PFSK-1 (cell line): ENCODE measurements at regions not wholly inside any gene's neighbourhood (a gene's known extent, or its start where the extent isn't known, plus 50 kb on each side); places are given as distances from the start of the nearest gene placed in this dataset.

Experiments used
- FOXP2 ChIP-seq: optimal IDR thresholded peaks from 2 replicates; pipeline ENCODE3; 2011; ENCODE audit warnings: borderline replicate concordance, control low read depth, inconsistent platforms; ENCODE audit not compliant: insufficient read depth; ENCODE audit errors: extremely low read length, extremely low read depth
- POLR2AphosphoS5 ChIP-seq: IDR thresholded peaks from 2 replicates; pipeline ENCODE4 v1.6.1; 2012; ENCODE audit warnings: low read depth, mild to moderate bottlenecking, control low read depth, low read length, moderate library complexity
- REST ChIP-seq, 2 experiments: IDR thresholded peaks; 2 replicates each; pipeline versions ENCODE4 v1.6.1 to v1.8.0; 2011 to 2012; ENCODE audit warnings: low read depth in 2 of 2, low read length in 2 of 2, control low read depth in 1 of 2, inconsistent platforms in 1 of 2, mild to moderate bottlenecking in 1 of 2, moderate library complexity in 1 of 2; ENCODE audit not compliant: insufficient read depth in 1 of 2
- SIN3A ChIP-seq: IDR thresholded peaks from 2 replicates; pipeline ENCODE4 v1.6.1; 2012; ENCODE audit warnings: mild to moderate bottlenecking, low read length, moderate library complexity, borderline replicate concordance; ENCODE audit not compliant: insufficient read depth
- TAF1 ChIP-seq: IDR thresholded peaks from 2 replicates; pipeline ENCODE4 v1.6.1; 2012; ENCODE audit warnings: low read length, control low read depth, borderline replicate concordance; ENCODE audit not compliant: insufficient read depth

GRCh38 chr14:97713023-97713422, 915.8 kb downstream of the VRK1 start:
- TF ChIP-seq FOXP2 (no peak), POLR2AphosphoS5 (no peak), SIN3A (no peak), REST (IDR thresholded peaks at IDR 0.05; ENCODE audit: insufficient read depth in 1 of 2, low read depth in 2 of 2, low read length in 2 of 2) (no peak), TAF1 (no peak)

GRCh38 chr14:97718886-97719442, 921.8 kb downstream of the VRK1 start:
- TF ChIP-seq REST (IDR thresholded peaks at IDR 0.05; ENCODE audit: insufficient read depth in 1 of 2, low read depth in 2 of 2, low read length in 2 of 2) = no peak

DNA sequence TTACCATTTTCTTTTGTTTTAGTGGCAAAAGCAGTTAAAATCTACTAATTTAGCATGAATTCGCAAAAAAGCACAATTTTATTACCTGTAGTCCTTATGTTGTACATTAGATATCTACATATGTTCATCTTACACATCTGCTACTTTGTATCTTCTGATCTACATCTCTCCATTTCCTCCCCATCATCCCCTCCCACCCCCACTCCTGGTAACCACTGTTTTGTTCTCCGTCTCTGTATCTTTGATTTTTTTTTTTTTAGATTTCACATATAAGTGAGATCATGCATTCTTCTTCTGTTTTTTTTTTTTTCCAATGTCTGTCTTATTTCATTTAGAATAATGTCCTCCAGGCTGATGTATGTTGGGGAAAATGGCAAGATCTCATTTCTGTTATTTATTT, 922.7 kb downstream of the VRK1 start:
- no peak for TF ChIP-seq TAF1
- TF ChIP-seq FOXP2 = no peak
- no peak for TF ChIP-seq POLR2AphosphoS5
- no peak for TF ChIP-seq REST (IDR thresholded peaks at IDR 0.05; ENCODE audit: insufficient read depth in 1 of 2, low read depth in 2 of 2, low read length in 2 of 2)
- TF ChIP-seq SIN3A = no peak

DNA sequence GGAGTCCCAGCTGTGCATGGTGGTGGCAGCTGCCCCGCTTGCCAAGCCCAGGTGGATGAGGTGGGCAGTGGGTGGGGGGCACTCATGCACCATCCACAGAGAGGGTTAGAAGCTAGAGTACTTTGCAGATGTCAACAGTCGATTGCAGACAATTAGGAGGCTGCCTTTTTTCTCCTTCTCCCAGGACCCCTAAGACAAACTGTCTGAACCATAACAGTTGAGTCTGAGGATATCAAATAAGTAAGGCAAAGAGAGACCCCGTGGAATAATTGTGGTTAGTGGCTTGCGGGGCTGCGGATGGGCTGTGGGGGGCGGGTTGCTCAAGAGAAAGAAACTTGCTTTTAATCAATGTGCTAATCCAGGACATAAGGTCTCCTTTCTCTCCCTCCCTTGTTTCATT, 926.2 kb downstream of the VRK1 start:
- TF ChIP-seq FOXP2 (no peak), POLR2AphosphoS5 (no peak), TAF1 (no peak), REST (IDR thresholded peaks at IDR 0.05; ENCODE audit: insufficient read depth in 1 of 2, low read depth in 2 of 2, low read length in 2 of 2) (no peak), SIN3A (no peak)

DNA sequence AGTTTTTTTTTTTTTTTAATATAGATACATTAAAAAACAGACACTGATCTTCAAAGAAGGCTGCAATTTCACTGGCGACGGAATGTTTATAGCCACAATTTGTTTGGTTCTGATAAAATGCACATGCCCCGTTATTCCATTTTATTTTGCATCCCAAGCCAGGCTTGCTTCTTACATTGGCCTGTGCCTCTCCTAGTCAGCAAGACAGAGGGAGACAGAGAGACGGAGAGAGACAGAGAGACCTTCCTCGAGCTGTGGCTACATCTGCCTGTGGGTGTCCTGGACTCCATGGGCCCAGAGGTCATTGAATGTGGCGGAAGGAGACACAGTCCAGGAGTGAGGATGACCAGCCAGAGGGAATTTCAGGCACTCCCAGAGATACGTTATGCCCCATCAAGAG, 926.6 kb downstream of the VRK1 start:
- TF ChIP-seq FOXP2 (no peak), REST (IDR thresholded peaks at IDR 0.05; ENCODE audit: insufficient read depth in 1 of 2, low read depth in 2 of 2, low read length in 2 of 2) (no peak), TAF1 (no peak), POLR2AphosphoS5 (no peak), SIN3A (no peak)
